ENCODE measurements at regions not wholly inside any gene's neighbourhood (a gene's known extent, or its start where the extent isn't known, plus 50 kb on each side); places are given as distances from the start of the nearest gene placed in this dataset.

- TF ChIP-seq, protein P1, sequence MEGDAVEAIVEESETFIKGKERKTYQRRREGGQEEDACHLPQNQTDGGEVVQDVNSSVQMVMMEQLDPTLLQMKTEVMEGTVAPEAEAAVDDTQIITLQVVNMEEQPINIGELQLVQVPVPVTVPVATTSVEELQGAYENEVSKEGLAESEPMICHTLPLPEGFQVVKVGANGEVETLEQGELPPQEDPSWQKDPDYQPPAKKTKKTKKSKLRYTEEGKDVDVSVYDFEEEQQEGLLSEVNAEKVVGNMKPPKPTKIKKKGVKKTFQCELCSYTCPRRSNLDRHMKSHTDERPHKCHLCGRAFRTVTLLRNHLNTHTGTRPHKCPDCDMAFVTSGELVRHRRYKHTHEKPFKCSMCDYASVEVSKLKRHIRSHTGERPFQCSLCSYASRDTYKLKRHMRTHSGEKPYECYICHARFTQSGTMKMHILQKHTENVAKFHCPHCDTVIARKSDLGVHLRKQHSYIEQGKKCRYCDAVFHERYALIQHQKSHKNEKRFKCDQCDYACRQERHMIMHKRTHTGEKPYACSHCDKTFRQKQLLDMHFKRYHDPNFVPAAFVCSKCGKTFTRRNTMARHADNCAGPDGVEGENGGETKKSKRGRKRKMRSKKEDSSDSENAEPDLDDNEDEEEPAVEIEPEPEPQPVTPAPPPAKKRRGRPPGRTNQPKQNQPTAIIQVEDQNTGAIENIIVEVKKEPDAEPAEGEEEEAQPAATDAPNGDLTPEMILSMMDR (IDR thresholded peaks at IDR 0.05): no peak
- TF ChIP-seq POLR2A (IDR thresholded peaks at IDR 0.05) (no peak), POLR2AphosphoS5 (IDR thresholded peaks at IDR 0.05) (no peak), EP300 (IDR thresholded peaks at IDR 0.05) (no peak)
These were observed 203.3 kb upstream of the NT5C1B start for GRCh38 chr2:18792684-18793083.

Data from suprapubic skin (tissue), 4 donors.